ENCODE measurements at regions not wholly inside any gene's neighbourhood (a gene's known extent, or its start where the extent isn't known, plus 50 kb on each side); places are given as distances from the start of the nearest gene placed in this dataset.

DNA sequence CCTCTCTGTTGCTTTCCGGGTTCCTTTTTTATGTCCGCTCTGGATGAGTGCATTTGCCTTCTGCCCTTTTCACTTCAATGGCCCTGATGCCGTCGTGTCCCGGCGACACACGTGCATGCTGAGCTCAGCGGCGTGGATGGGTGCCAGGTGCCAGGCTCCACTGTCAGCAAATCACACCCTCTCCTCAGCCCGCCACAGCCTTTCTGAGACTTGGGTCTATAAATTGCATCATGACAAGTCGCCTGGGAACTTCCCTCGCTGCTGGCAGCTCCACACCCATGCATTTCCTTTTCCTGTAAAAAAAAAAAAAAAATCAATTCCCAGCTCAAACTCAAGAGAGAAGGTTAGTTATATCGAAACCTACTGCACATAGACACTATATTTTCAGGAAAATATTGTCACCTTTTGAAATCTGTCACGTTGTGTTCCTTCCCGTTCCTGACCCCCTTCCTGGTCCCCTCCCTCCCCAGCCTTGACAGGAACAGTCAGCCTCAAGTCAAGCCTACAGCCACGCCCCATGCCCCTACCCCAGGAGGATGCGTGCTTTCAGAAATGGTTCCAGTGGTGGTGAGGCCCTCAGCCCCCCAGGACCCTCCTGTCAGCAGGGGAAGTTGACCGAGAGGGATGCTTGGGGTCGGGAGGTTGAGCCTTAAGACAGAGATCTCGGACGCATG is 110.3 kb upstream of the PTCH1 start:
- Histone ChIP-seq H4K5ac (ENCODE audit: insufficient read length, low read depth, low read length) (no peak overlapping the region), H3T11ph (ENCODE audit: low read length) (no peak overlapping the region), H3K4ac (ENCODE audit: low read depth, low read length) (no peak overlapping the region), H3K14ac (ENCODE audit: insufficient read depth, low read length) (no peak overlapping the region; the same call in 1 of the 2 replicates), H2BK12ac (ENCODE audit: insufficient read length, low read depth, low read length) (no peak overlapping the region), H2AK5ac (ENCODE audit: insufficient read length, low read length) (no peak overlapping the region), H3K4me1 (ENCODE audit: insufficient read depth, low read length) (no peaks in the 10 kb centered on the region), H3K56ac (ENCODE audit: insufficient read length, low read depth, low read length) (no peak overlapping the region), H3K9me3 (ENCODE audit: control insufficient read depth, low read depth, low read length) (no peaks in the 10 kb centered on the region), H3K79me1 (ENCODE audit: insufficient read depth, low read depth, low read length, poor library complexity, severe bottlenecking) (no peaks in the 10 kb centered on the region), H3K27ac (ENCODE audit: insufficient read length, low read depth, low read length) (no peak overlapping the region), H2AFZ (ENCODE audit: low read length) (no peak overlapping the region), H3K23me2 (ENCODE audit: insufficient read length, low read depth, low read length, poor library complexity, severe bottlenecking) (no peaks in the 10 kb centered on the region), H4K8ac (replicated peaks; ENCODE audit: insufficient read length, low read depth, low read length) (no peak overlapping the region), H3K27me3 (ENCODE audit: insufficient read depth, low read length) (no peaks in the 10 kb centered on the region), H4K20me1 (ENCODE audit: control insufficient read depth, insufficient read depth, insufficient read length) (no peaks in the 10 kb centered on the region), H2BK15ac (ENCODE audit: low read depth, low read length) (no peak overlapping the region), H3K4me2 (ENCODE audit: insufficient read depth, insufficient read length, low read length) (no peak overlapping the region), H2BK20ac (ENCODE audit: low read depth, low read length, poor library complexity, severe bottlenecking) (no peak overlapping the region), H3K79me2 (ENCODE audit: insufficient read depth, low read length) (no peaks in the 10 kb centered on the region), H3K18ac (ENCODE audit: insufficient read length, low read depth, low read length) (no peak overlapping the region), H3K23ac (ENCODE audit: insufficient read length, low read depth, low read length) (no peak overlapping the region), H2BK5ac (ENCODE audit: insufficient read length, low read length) (no peak overlapping the region), H3K9ac (ENCODE audit: extremely low read depth, insufficient read length, low read length) (no peak overlapping the region), H4K91ac (ENCODE audit: insufficient read length, low read depth, low read length) (no peak overlapping the region), H2BK120ac (ENCODE audit: low read depth, low read length, poor library complexity, severe bottlenecking) (no peak overlapping the region)
- Mint-ChIP-seq H3K27ac (no peak overlapping the region; a peak in 1 of 7 replicates), H3K27me3 (ENCODE audit: low read depth) (peaks cover 16% of the 10 kb centered on the region), H3K36me3 (ENCODE audit: insufficient read depth in 1 of 3, low read depth in 3 of 3) (no peaks in the 10 kb centered on the region), H3K9me3 (no peaks in the 10 kb centered on the region), H3K4me3 (no peak overlapping the region), H3K4me1 (no peaks in the 10 kb centered on the region)
- no CpG with 5 or more reads among the region's 21 CpGs for WGBS (ENCODE audit: extremely low coverage, insufficient read length, low lambda C conversion rate)
- TF ChIP-seq, protein P1, sequence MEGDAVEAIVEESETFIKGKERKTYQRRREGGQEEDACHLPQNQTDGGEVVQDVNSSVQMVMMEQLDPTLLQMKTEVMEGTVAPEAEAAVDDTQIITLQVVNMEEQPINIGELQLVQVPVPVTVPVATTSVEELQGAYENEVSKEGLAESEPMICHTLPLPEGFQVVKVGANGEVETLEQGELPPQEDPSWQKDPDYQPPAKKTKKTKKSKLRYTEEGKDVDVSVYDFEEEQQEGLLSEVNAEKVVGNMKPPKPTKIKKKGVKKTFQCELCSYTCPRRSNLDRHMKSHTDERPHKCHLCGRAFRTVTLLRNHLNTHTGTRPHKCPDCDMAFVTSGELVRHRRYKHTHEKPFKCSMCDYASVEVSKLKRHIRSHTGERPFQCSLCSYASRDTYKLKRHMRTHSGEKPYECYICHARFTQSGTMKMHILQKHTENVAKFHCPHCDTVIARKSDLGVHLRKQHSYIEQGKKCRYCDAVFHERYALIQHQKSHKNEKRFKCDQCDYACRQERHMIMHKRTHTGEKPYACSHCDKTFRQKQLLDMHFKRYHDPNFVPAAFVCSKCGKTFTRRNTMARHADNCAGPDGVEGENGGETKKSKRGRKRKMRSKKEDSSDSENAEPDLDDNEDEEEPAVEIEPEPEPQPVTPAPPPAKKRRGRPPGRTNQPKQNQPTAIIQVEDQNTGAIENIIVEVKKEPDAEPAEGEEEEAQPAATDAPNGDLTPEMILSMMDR (conservative IDR thresholded peaks at IDR 0.05), result no peak
- DNase-seq, result no peak

Data from H9 (cell line).